DND-41 (cell line): ENCODE measurements at regions not wholly inside any gene's neighbourhood (a gene's known extent, or its start where the extent isn't known, plus 50 kb on each side); places are given as distances from the start of the nearest gene placed in this dataset.

Experiments used
- CTCF ChIP-seq: IDR thresholded peaks from 2 replicates; pipeline ENCODE4 v1.5.1; 2012; ENCODE audit warnings: borderline replicate concordance, low read length, moderate library complexity, mild to moderate bottlenecking; ENCODE audit not compliant: poor library complexity, severe bottlenecking; ENCODE audit errors: extremely low read depth
- EZH2 ChIP-seq: IDR thresholded peaks from 3 replicates; pipeline ENCODE4 v1.6.1; 2012; ENCODE audit warnings: borderline replicate concordance, low read depth, mild to moderate bottlenecking, moderate library complexity, low read length, inconsistent platforms; ENCODE audit not compliant: severe bottlenecking

- TF ChIP-seq CTCF = no peak
- no peak for TF ChIP-seq EZH2
These were observed 468.0 kb upstream of the WWC1 start for GRCh38 chr5:167823405-167823804.
